Astrocyte of the hippocampus (primary cell): ENCODE measurements at regions not wholly inside any gene's neighbourhood (a gene's known extent, or its start where the extent isn't known, plus 50 kb on each side); places are given as distances from the start of the nearest gene placed in this dataset.

Experiments used
- DNase-seq: peaks from one replicate; pipeline ENCODE4 v3.0.0; 2011; ENCODE audit warnings: low read depth, low spot score

DNA sequence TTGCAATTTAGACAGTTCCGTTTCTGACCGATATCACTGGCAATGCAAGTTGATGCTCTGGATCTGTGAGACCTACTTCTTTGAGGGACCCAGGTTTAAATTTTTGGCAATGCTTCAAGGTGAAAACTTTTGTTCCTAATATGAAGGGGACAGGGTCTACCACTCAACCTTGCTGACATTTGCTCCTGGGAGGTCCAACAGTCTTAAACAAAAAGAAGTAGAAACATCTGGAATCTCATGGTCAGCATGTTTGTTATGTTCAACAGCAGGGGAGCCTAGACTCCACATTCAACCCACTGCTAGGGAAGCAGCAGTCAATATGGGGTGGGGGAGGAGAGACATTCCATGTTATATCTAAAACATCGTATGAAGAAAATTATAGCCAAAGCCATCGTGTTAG, 196.4 kb downstream of the SIM1 start:
- DNase-seq: no peak

DNA sequence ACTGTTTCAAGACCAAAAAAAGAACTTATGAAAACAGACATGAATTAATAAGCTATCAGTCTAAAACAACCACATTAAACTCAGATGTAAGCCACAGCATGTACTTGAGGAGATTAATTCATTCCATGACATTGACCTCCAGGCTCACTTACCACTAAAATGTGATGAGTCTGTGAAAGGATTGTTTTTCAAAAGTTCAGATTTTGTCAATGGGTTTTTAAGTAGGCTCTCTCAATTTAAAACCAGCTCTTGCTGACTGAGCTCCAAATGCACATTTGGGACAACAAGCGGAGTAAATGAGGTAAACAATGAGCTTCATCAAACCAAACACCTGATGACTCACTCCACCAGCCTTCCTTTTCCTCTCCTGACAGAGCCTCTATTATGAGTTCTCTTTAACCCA, 197.0 kb downstream of the SIM1 start:
- DNase-seq: peak; percentile 78

GRCh38 chr6:100266494-100267401, 198.0 kb downstream of the SIM1 start:
- peak; percentile 66 for DNase-seq

DNA sequence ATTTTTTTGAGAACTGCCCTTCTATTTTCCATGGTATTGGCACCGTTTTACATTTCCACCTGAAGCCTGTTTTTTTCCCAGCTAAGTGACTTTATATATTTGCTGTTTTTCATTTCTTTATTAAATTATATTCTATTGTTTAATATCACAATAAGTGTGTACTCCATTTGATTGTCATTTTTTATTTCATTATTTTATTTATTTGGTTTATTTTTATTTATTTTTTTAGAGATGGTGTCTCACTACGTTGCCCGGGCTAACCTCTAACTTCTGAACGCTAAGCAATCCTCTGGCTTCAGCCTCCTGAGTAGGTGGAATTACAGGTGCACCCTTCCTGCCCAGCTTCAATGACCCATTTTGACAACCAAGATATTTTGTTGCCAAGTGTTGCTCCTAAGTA, 202.6 kb downstream of the SIM1 start:
- DNase-seq: no peak

DNA sequence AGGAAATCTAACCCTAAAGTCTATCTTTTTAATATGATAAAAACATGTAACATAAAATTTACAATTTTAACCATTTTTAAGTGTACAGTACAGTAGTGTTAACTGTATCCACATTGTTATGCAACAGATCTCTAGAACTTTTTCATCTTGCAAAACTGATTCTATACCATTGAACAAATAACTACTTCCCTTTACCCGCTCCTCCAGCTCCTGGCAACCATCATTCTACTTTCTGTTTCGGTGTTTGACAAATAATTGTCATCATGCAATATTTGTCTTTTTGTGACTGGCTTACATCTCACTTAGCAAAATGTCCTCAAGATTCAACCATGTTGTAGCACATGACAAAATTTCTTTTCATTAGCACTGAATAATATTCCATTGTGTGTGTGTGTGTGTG, 203.2 kb downstream of the SIM1 start:
- DNase-seq: no peak

GRCh38 chr6:100260584-100260983, 204.1 kb downstream of the SIM1 start:
- no peak for DNase-seq

GRCh38 chr6:100259865-100260264, 204.9 kb downstream of the SIM1 start:
- no peak for DNase-seq

- DNase-seq: no peak
These were observed 206.0 kb downstream of the SIM1 start for GRCh38 chr6:100258752-100259151.

- peak; percentile 68 for DNase-seq
These were observed 206.8 kb downstream of the SIM1 start for GRCh38 chr6:100257793-100258395.

DNA sequence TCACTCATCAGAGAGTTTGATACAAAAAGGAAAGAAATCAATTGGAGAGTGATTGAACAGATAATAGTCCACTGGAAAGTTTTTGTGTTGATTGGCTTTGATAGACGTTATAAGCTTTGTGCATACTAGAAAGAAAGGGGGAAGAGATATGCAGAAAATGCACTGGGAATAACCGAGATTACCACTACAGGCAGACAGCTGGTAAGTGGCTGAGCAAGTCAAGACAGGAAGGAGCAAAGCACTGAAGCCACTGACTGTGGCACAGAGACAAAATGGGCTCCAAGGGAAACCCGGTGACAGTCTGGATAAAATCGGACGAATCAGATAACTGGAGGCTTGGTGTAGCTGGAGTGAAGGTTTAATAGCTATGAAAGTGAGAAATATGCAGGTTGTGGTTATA, 209.0 kb downstream of the SIM1 start:
- DNase-seq: no peak

- no peak for DNase-seq
These were observed 217.6 kb downstream of the SIM1 start for GRCh38 chr6:100247123-100247522.

DNA sequence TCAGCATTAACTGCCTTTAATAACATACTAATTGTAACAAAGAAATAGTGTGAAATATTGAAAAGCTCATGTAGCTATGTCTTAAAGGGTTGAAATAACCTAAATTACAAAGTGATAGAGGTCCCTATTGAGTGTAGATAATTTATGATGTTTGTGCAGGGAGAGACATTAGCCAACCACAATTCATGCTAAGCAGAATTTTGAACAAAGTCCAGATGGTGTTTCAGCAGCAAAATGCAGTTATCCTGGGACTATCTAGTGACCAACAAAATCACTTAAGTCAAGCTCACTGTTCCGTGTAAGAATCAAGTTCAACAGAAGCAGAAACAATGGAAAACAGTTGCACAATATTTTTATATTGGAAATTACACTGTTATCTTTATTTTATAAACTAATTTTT, 218.5 kb downstream of the SIM1 start:
- no peak for DNase-seq

GRCh38 chr6:100240798-100241197, 223.9 kb downstream of the SIM1 start:
- no peak for DNase-seq

- peak; percentile 49 for DNase-seq
These were observed 226.9 kb downstream of the SIM1 start for GRCh38 chr6:100237821-100238220.

DNA sequence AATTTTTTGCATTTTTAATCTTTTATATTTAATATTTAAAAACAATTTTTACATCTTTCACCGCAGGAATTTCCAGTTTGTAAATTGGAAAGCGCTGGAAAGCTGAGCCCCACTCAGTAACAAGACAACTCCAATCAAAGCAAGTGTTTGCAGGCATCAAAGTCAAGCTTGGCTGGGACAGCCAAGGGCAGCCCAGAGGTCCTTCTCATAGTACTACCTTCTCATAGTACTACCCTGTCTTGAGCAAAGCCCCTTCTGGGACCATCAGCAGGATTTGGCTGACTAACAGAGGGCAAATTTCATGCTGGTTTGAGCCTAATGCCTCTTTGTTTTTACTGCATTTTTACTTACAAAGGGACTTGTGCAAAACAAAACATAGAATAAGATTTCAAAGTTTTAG, 228.3 kb downstream of the SIM1 start:
- peak; percentile 25 for DNase-seq

DNA sequence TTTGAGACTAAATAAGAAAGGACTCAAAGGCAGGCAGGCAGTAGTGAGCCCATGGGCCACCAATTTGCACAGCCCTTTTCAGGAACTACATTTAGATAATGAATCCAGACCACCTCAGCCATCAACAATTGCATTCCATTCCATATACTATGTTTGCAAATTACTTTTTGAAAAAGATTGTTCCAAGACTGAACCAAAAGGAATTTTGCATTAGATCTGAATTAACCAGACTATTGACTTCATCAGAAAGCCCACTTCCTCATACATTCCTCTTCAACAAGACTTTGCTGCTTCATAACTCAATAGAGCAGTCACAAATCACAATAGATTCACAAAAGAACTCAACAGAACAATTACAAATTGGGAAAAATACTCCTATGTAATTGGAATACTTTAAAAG, 229.1 kb downstream of the SIM1 start:
- DNase-seq: peak; percentile 42

DNA sequence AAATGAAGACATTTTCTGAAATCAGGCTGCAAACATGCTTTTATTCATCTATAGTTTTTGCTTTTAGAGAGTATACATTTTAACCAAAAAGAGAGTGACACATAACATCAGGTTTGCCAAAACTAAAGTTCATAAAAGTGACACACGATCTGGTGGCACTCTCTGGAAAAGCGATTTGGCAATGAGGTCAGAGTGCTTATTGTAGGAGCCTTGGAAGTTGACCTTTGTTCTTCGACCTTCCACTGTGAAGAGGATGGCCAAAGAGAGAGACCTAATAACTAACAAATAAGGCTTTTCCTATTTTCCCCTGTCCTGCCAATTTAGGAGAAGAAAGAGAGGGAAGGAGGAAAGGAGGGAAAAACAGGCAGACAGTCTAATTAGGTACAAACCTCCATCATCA, 230.1 kb downstream of the SIM1 start:
- no peak for DNase-seq

DNA sequence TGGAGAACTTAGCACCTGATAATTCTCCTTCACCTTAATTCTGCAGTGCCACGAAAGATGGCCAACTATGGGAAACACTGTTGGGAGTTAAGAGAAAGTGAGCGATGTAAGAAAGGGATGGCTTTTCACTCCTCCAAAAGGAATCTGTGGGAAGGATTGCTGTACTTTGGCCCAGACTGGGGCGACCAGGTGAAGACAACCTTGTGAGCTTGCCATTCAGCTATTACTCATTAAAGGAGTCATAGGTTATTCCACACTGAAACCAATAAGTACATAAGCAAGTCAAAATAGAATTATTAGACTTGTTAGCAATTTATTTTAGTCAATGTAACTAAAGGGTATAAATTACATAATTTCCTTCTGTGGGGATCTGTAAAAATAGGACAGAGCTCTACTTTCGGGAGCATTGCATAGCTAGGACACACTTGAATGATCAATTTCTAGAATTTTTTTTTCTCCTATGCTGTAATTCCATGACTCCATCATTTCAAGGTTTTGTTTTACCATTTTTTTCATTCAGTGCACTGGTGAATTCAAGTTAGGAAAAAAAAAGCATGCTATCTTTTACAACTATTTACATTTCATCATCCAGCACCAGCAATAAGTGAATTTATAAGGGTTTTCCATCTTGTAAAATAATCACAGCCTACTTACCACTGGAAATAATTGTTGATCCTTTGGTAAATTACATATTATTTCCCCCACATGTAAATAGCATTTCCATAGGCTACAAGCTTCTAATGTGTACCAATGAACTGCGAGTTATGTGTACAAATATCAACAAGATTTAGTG, 231.7 kb downstream of the SIM1 start:
- no peak for DNase-seq

GRCh38 chr6:100230953-100231316, 233.8 kb downstream of the SIM1 start:
- DNase-seq: no peak

- no peak for DNase-seq
These were observed 234.4 kb downstream of the SIM1 start for GRCh38 chr6:100230115-100230952.

DNA sequence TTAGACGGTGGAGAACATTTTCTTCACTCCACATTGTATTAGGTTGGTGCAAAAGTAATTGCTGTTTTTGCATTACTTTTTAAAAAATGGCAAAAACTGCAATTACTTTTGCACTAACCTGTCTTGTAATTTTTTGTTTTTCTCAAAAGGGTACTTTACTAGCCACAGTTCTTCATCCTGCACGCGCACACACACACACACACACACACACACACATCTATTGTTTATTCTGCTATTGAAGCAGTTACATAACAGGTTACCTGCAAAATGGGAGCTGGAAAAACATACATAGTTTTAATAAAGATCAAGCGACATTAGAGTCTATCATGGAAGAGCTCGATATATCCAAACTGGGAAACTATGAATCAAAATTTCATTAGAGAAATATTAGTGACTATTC, 235.2 kb downstream of the SIM1 start:
- DNase-seq: no peak
